Mononuclear cell (primary cell): ENCODE measurements at regions not wholly inside any gene's neighbourhood (a gene's known extent, or its start where the extent isn't known, plus 50 kb on each side); places are given as distances from the start of the nearest gene placed in this dataset.
"Not testable (repeated sequence)": the region's sequence is repeated elsewhere in the genome, so short reads cannot be mapped to it uniquely, and the experiment has no call there.

Source experiments
- H3K27me3 ChIP-seq: 2 replicates; pipeline ENCODE4 v1.6.0; 2011; ENCODE audit warnings: low read length, control low read depth; ENCODE audit not compliant: insufficient read depth
- H3K4me1 ChIP-seq: 2 replicates; pipeline ENCODE4 v1.5.1; 2011; ENCODE audit warnings: mild to moderate bottlenecking, low read length, control low read depth; ENCODE audit not compliant: insufficient read depth
- H3K4me3 ChIP-seq: 2 replicates; pipeline ENCODE4 v1.5.1; 2011; ENCODE audit warnings: mild to moderate bottlenecking, low read length, moderate library complexity
- H3K9me3 ChIP-seq: 2 replicates; pipeline ENCODE4 v1.5.1; 2011; ENCODE audit warnings: low read depth, mild to moderate bottlenecking, control low read depth, low read length

DNA sequence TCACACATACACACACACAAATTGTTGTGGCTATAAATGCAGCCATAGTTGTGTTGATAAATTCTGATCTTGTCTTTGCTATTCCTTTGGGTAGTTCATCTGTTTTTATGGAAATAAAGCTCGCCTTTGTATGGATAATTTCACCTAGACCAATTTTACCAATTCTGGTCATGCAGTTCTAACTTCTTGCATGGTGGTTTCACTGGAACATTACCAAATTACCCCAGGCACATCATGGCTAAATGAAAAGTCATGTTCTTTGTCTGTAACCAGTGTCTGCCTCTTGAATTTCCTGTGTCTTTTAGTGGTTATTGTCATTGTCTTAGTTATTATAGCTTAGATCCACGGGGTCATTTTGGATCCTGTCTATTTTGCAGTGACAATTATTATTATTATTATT lies 50.3 kb upstream of the TMC1 start:
- no peaks in the 10 kb centered on the region for H3K4me1 ChIP-seq
- H3K4me3 ChIP-seq = no peak overlapping the region
- H3K9me3 ChIP-seq = no peaks in the 10 kb centered on the region
- no peaks in the 10 kb centered on the region for H3K27me3 ChIP-seq

DNA sequence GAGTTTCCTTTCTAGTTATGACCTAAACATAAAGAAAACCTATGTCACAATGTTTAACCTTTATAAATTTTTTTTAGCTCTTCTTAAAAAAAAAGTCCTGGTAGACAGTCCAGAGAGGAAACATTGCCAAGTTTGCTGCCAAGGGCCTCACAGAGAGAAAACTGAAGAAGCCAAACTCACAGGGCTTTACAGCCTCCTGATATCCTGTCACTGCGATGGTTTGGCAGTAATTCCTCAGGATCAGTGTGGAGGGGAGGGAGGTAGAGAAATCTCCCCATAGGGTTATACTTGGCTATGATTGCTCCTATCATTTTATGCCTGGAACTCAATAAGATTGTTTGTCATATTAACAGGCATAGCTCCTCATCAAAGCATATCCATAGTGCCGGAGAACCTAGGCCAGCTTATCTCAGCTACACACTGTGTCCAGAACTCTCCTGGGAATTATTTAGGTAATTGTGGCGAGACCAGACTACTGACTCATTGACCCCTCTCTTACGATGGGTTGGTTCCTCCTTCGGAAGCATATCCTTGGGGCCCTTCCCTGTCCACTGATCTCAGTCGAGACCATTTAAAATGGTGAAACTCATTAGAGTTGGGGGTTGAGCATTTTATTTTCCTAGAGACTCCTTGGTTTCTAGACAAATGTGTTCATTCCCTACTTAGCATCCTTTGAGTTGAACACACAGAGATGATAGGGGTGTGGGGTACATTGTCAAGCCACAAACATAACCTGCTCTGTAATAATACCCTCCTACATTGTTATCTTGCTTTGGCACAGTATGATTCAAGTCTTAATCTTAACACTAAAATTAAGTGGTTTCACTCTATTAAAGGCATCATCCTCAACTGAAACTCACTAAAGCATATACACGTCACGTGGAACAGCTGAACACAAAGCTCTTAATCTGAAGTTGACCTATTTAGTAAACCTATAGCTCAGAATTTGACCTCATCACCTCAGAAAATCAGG lies 53.4 kb upstream of the TMC1 start:
- no peak overlapping the region for H3K4me3 ChIP-seq
- no peaks in the 10 kb centered on the region for H3K9me3 ChIP-seq
- H3K27me3 ChIP-seq = no peaks in the 10 kb centered on the region
- peaks cover 13% of the 10 kb centered on the region for H3K4me1 ChIP-seq

DNA sequence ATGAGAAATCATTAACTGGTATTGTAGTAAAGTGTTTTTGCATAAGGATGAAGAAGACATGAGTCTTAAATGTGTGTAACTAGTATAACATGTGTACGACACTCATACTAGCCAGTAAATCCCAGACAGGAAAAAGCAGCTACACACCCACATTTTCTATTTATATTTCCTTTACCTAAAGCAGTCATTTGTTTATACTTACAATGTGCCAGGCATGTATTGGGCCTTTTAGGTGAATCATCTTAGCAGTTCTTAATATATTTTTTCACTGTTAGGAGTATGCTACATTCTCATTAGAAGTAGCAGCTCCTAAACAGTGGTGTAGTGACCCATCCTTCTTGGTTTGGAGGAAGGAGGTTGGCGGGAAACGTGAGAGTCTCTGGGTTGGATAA lies 55.8 kb upstream of the TMC1 start:
- Histone ChIP-seq H3K9me3 (no peaks in the 10 kb centered on the region), H3K4me3 (no peak overlapping the region), H3K27me3 (no peaks in the 10 kb centered on the region), H3K4me1 (peaks cover 13% of the 10 kb centered on the region)

- Histone ChIP-seq H3K9me3 (no peaks in the 10 kb centered on the region), H3K27me3 (no peaks in the 10 kb centered on the region), H3K4me3 (no peak overlapping the region), H3K4me1 (peaks cover 13% of the 10 kb centered on the region)
These were observed 56.4 kb upstream of the TMC1 start for GRCh38 chr9:72464857-72465592.

- Histone ChIP-seq H3K9me3 (no peaks in the 10 kb centered on the region), H3K4me1 (peaks cover 13% of the 10 kb centered on the region), H3K27me3 (no peaks in the 10 kb centered on the region), H3K4me3 (no peak overlapping the region)
These were observed 59.1 kb upstream of the TMC1 start for GRCh38 chr9:72462340-72462739.

- H3K4me3 ChIP-seq = no peak overlapping the region
- H3K9me3 ChIP-seq = no peaks in the 10 kb centered on the region
- peaks cover 13% of the 10 kb centered on the region for H3K4me1 ChIP-seq
- H3K27me3 ChIP-seq = no peaks in the 10 kb centered on the region
These were observed 60.8 kb upstream of the TMC1 start for GRCh38 chr9:72460342-72461312.

- Histone ChIP-seq H3K9me3 (no peaks in the 10 kb centered on the region), H3K27me3 (no peaks in the 10 kb centered on the region), H3K4me3 (no peak overlapping the region), H3K4me1 (peaks cover 4% of the 10 kb centered on the region)
These were observed 62.1 kb upstream of the TMC1 start for GRCh38 chr9:72459308-72459707.

DNA sequence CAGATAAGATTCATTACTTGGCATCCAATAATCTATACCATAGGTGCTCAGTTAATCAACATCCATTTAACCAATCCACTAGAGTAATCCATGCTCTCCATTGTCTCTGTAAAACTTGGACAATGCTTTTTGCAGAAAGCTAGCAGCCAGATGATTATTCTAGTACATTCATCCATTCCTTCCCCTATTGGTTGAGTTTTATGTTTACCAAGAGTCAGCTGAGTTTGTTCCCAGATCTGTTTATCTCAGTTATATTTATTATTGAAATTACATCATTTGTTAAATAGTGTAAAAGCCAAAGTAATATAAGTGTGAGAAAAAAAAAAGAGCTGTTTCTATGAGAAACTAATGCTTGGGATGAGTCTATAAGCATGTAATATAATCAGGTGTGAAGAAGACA lies 63.3 kb upstream of the TMC1 start:
- H3K27me3 ChIP-seq = no peaks in the 10 kb centered on the region
- H3K4me3 ChIP-seq = no peak overlapping the region
- H3K4me1 ChIP-seq = no peaks in the 10 kb centered on the region
- H3K9me3 ChIP-seq = no peaks in the 10 kb centered on the region

DNA sequence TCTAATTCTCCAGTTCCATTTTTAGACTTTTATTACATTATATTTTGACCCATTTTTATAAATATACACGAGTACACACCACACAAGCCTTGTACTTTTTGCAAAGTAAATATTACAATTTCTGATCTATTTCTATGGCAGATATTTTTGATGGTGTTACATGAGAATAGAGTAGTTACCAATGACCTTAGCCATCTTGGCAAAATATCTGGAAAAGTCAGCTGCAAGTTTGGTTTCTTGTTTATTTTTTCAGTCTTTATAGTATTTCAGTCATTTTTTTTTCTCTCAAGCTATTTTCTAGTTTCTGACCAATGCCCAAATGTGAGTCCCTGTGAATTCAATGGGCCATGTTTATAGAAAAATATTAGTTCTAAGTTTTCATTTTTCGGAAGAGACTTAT lies 64.0 kb upstream of the TMC1 start:
- Histone ChIP-seq H3K4me1 (no peaks in the 10 kb centered on the region), H3K4me3 (no peak overlapping the region), H3K9me3 (no peaks in the 10 kb centered on the region), H3K27me3 (no peaks in the 10 kb centered on the region)

DNA sequence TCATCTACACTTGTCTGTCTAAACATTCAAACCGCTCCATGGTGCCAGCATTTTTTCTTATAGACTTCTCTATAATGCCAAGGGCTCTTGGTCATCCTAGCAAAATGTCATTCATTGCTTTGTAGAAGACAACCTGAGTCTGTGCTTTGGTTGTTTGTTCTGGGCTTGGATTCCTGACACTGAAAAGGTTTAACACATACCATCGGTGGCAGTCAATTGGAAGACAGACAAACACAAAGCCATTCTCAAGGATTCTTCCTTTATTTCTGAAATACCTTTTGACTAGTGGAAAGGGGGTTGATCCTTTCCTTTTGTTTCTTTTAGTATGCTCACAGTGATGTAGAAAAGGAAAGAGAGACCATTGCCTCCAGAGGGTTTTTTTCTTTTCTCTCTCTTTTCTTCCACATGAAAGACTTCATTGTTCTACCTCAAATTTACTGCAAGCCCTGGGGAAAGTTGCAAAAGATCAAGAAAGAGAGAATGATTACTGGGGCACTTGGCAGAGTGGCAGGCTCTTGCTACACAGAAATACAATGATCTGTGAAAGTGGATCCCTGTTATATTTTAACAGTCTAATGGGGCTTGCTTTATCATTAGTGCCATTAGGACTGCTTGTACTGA lies 66.4 kb upstream of the TMC1 start:
- Histone ChIP-seq H3K27me3 (no peaks in the 10 kb centered on the region), H3K4me1 (no peaks in the 10 kb centered on the region), H3K9me3 (no peaks in the 10 kb centered on the region), H3K4me3 (no peak overlapping the region)

- no peaks in the 10 kb centered on the region for H3K4me1 ChIP-seq
- no peak overlapping the region for H3K4me3 ChIP-seq
- no peaks in the 10 kb centered on the region for H3K27me3 ChIP-seq
- no peaks in the 10 kb centered on the region for H3K9me3 ChIP-seq
These were observed 67.6 kb upstream of the TMC1 start for GRCh38 chr9:72453797-72454196.

DNA sequence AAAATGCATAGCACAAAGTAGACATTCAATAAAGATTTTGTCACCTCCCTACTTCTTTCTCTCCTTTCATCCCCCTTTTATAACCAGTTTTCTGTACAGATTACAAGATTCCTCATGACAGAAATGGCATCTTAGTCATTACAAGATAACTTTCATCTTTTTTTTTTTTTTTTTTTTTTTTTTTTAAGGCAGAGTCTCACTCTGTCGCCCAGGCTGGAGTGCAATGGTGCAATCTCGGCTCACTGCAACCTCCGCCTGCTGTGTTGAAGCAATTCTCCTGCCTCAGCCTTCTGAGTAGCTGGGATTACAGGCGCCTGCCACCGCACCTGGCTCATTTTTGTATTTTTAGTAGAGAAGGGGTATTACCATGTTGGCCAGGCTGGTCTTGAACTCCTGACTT lies 75.2 kb upstream of the TMC1 start:
- peaks cover 57% of the 10 kb centered on the region for H3K4me1 ChIP-seq
- H3K9me3 ChIP-seq, H3K27me3 ChIP-seq, H3K4me3 ChIP-seq: not testable (repeated sequence)

DNA sequence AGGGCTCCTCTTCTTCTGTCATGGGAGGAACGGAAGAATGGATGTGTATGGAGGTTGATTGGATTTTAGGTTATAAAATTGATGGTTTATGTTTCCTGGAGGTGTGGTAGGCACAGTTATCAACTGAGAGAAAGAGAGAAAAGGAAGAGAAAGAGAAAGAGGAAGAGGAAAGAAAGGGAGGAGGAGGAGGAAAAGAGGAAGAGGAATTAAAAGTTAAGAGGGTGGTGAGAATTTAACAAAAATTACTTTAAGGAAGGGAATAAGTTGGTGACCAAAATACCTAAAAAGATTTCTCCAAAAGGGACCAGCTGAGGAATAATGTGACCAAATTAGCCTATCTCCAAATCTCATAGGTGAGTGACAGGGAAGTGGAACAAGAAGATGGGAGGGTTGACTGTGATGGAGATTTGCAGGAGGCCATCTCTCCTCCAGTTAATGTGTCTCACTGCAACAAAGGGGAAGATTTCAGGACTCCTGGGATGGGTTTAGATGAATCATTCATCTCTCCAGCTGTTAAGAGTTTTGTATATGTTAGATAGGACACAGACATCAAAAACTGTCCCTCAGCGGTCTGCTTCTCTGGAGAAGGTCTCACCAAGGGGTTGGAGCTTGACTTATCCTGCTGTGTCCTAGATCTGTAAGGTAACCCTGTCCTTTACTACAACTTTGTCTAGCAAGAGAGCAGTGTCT lies 76.0 kb upstream of the TMC1 start:
- Histone ChIP-seq H3K4me1 (peaks cover 65% of the 10 kb centered on the region), H3K4me3 (no peak overlapping the region), H3K27me3 (no peaks in the 10 kb centered on the region), H3K9me3 (no peaks in the 10 kb centered on the region)

- no peaks in the 10 kb centered on the region for H3K27me3 ChIP-seq
- peaks cover 75% of the 10 kb centered on the region for H3K4me1 ChIP-seq
- H3K4me3 ChIP-seq = no peak overlapping the region
- H3K9me3 ChIP-seq = no peaks in the 10 kb centered on the region
These were observed 77.0 kb upstream of the TMC1 start for GRCh38 chr9:72444435-72444834.
